Neural progenitor cell (in vitro differentiated cells): ENCODE measurements at regions not wholly inside any gene's neighbourhood (a gene's known extent, or its start where the extent isn't known, plus 50 kb on each side); places are given as distances from the start of the nearest gene placed in this dataset.

ENCODE experiments used
- CTCF ChIP-seq: fragments of 200-600 bp; sonication (generic); IDR thresholded peaks from 2 replicates; pipeline ENCODE4 v1.5.1; 2017; ENCODE audit warnings: antibody characterized with exemption, mild to moderate bottlenecking
- EZH2phosphoT487 ChIP-seq: fragments of 200-600 bp; sonication (generic); IDR thresholded peaks from 2 replicates; pipeline ENCODE4 v1.6.1; 2017; ENCODE audit warnings: antibody characterized with exemption

- TF ChIP-seq CTCF (no peak), EZH2phosphoT487 (no peak)
Observed at GRCh38 chr4:110840221-110840654, 217.4 kb upstream of the PITX2 start.
